HL-60 (cell line): ENCODE measurements at regions not wholly inside any gene's neighbourhood (a gene's known extent, or its start where the extent isn't known, plus 50 kb on each side); places are given as distances from the start of the nearest gene placed in this dataset.

Experiments
- DNase-seq, 2 experiments: peaks; one replicate each; pipeline ENCODE4 v3.0.0-alpha.2; 2010 to 2020; ENCODE audit warnings: low read depth in 1 of 2, low spot score in 1 of 2
- H3K27ac ChIP-seq: fragments of 250-450 bp; sonication (Bioruptor Pico); replicated peaks from 2 replicates; pipeline ENCODE4 v1.5.1; 2020; ENCODE audit warnings: mild to moderate bottlenecking, moderate library complexity
- H3K27me3 ChIP-seq: fragments of 250-450 bp; sonication (Bioruptor Pico); 2 replicates; pipeline ENCODE4 v1.5.1; 2021; ENCODE audit warnings: mild to moderate bottlenecking, moderate library complexity; ENCODE audit not compliant: insufficient read depth, poor library complexity, severe bottlenecking
- H3K4me3 ChIP-seq: replicated peaks from 2 replicates; pipeline ENCODE4 v1.5.1; 2011; ENCODE audit warnings: mild to moderate bottlenecking, control low read depth, low read length; ENCODE audit not compliant: insufficient read depth
- CTCF ChIP-seq: IDR thresholded peaks from one replicate; pipeline ENCODE4 v1.5.1; 2011; ENCODE audit warnings: low read length, control low read depth, inconsistent platforms; ENCODE audit not compliant: insufficient read depth
- GABPA ChIP-seq: IDR thresholded peaks from 2 replicates; pipeline ENCODE4 v1.6.1; 2012; ENCODE audit warnings: low read depth
- POLR2AphosphoS5 ChIP-seq: IDR thresholded peaks from 2 replicates; pipeline ENCODE4 v1.6.1; 2012; ENCODE audit warnings: low read depth
- REST ChIP-seq: IDR thresholded peaks from 2 replicates; pipeline ENCODE4 v1.6.1; 2012; ENCODE audit warnings: low read depth; ENCODE audit not compliant: insufficient replicate concordance
- SPI1 ChIP-seq: IDR thresholded peaks from 2 replicates; pipeline ENCODE4 v1.6.1; 2012; ENCODE audit warnings: low read depth, mild to moderate bottlenecking, borderline replicate concordance

GRCh38 chr6:12401200-12401599 is 111.0 kb downstream of the EDN1 start:
- no peak overlapping the region for H3K27ac ChIP-seq
- no peak overlapping the region for H3K4me3 ChIP-seq
- DNase-seq: no peak
- no peaks in the 10 kb centered on the region for H3K27me3 ChIP-seq
- TF ChIP-seq REST: no peak

- Histone ChIP-seq H3K27ac (no peak overlapping the region), H3K4me3 (no peak overlapping the region)
- no peak for DNase-seq
These were observed 113.2 kb downstream of the EDN1 start for GRCh38 chr6:12403201-12403826.

GRCh38 chr6:12403947-12404647 is 113.9 kb downstream of the EDN1 start:
- no peak for DNase-seq
- H3K4me3 ChIP-seq: no peak overlapping the region
- no peaks in the 10 kb centered on the region for H3K27me3 ChIP-seq
- TF ChIP-seq SPI1 (no peak), REST (no peak), POLR2AphosphoS5 (no peak), CTCF (no peak), GABPA (no peak)
- H3K27ac ChIP-seq: no peak overlapping the region

More at GRCh38 chr6:12403201-12403826, 113.2 kb downstream of the EDN1 start:
- no peak for TF ChIP-seq SPI1
- no peak for TF ChIP-seq POLR2AphosphoS5
- TF ChIP-seq GABPA: no peak
- H3K27me3 ChIP-seq: no peaks in the 10 kb centered on the region

- Histone ChIP-seq H3K4me3 (no peak overlapping the region), H3K27me3 (no peaks in the 10 kb centered on the region), H3K27ac (no peak overlapping the region)
- no peak for DNase-seq
- no peak for TF ChIP-seq SPI1
- TF ChIP-seq CTCF: no peak
- TF ChIP-seq GABPA: no peak
- TF ChIP-seq REST: no peak
- no peak for TF ChIP-seq POLR2AphosphoS5
These were observed 114.5 kb downstream of the EDN1 start for GRCh38 chr6:12404651-12405050.
